ENCODE measurements at regions not wholly inside any gene's neighbourhood (a gene's known extent, or its start where the extent isn't known, plus 50 kb on each side); places are given as distances from the start of the nearest gene placed in this dataset.
"Not testable (repeated sequence)": the region's sequence is repeated elsewhere in the genome, so short reads cannot be mapped to it uniquely, and the experiment has no call there.

- TF ChIP-seq, protein P1, sequence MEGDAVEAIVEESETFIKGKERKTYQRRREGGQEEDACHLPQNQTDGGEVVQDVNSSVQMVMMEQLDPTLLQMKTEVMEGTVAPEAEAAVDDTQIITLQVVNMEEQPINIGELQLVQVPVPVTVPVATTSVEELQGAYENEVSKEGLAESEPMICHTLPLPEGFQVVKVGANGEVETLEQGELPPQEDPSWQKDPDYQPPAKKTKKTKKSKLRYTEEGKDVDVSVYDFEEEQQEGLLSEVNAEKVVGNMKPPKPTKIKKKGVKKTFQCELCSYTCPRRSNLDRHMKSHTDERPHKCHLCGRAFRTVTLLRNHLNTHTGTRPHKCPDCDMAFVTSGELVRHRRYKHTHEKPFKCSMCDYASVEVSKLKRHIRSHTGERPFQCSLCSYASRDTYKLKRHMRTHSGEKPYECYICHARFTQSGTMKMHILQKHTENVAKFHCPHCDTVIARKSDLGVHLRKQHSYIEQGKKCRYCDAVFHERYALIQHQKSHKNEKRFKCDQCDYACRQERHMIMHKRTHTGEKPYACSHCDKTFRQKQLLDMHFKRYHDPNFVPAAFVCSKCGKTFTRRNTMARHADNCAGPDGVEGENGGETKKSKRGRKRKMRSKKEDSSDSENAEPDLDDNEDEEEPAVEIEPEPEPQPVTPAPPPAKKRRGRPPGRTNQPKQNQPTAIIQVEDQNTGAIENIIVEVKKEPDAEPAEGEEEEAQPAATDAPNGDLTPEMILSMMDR (IDR thresholded peaks at IDR 0.05; ENCODE audit: low read depth, low read length), result no peak
- DNase-seq (ENCODE audit: low read depth in 2 of 2), result peak in 1 of 2 donors; percentile 37
- H3K4me3 ChIP-seq (replicated peaks in 1 of 2; ENCODE audit: low read depth in 2 of 2, low read length in 2 of 2), result no peak overlapping the region
Observed at GRCh38 chr5:40227366-40227765, 452.3 kb upstream of the PTGER4 start.

GRCh38 chr5:40226906-40227305, 452.8 kb upstream of the PTGER4 start:
- TF ChIP-seq, protein P1 (IDR thresholded peaks at IDR 0.05; ENCODE audit: low read depth, low read length), result no peak
- no peak overlapping the region for H3K4me3 ChIP-seq (replicated peaks in 1 of 2; ENCODE audit: low read depth in 2 of 2, low read length in 2 of 2)
- no peak for DNase-seq (ENCODE audit: low read depth in 2 of 2)

GRCh38 chr5:40225147-40225546, 454.6 kb upstream of the PTGER4 start:
- H3K4me3 ChIP-seq (replicated peaks in 1 of 2; ENCODE audit: low read depth in 2 of 2, low read length in 2 of 2); DNase-seq (ENCODE audit: low read depth in 2 of 2): not testable (repeated sequence)

- no peak overlapping the region for H3K4me3 ChIP-seq (replicated peaks in 1 of 2; ENCODE audit: low read depth in 2 of 2, low read length in 2 of 2)
- DNase-seq (ENCODE audit: low read depth in 2 of 2), result peak in 1 of 2 donors; percentile 78
- TF ChIP-seq, protein P1 (IDR thresholded peaks at IDR 0.05; ENCODE audit: low read depth, low read length), result no peak
Observed at GRCh38 chr5:40224421-40224820, 455.3 kb upstream of the PTGER4 start.

DNA sequence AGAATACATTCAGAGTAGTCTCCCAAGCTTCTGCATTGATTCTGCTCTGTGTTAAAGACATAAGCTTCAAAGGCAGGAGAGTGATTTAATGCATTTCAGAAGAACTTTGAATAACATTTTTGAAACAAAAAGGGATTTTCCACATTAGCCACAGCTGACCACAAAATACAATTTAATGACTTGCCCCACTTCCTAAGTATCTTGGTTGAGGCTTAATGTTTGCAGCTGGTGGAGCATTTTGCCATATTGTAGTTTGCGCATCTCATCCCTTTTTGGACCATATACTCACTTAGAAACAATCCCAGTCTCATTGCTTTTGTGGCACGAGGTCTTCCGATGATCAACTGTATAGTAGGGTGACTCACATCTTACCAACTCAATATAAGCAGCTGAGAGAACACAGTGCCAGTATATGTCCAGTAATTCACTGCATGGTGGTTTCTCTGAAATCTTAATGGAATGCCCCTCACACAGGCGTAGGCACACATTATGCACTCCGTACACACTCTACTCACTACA, 455.8 kb upstream of the PTGER4 start:
- TF ChIP-seq, protein P1 (IDR thresholded peaks at IDR 0.05; ENCODE audit: low read depth, low read length), result no peak
- peak; percentile 2 to 94 for DNase-seq (ENCODE audit: low read depth in 2 of 2)
- no peak overlapping the region for H3K4me3 ChIP-seq (replicated peaks in 1 of 2; ENCODE audit: low read depth in 2 of 2, low read length in 2 of 2)

- no peak overlapping the region for H3K4me3 ChIP-seq (replicated peaks in 1 of 2; ENCODE audit: low read depth in 2 of 2, low read length in 2 of 2)
- peak in 1 of 2 donors; percentile 96 for DNase-seq (ENCODE audit: low read depth in 2 of 2)
- TF ChIP-seq, protein P1 (IDR thresholded peaks at IDR 0.05; ENCODE audit: low read depth, low read length), result no peak
Observed at GRCh38 chr5:40221796-40222195, 457.9 kb upstream of the PTGER4 start.

DNA sequence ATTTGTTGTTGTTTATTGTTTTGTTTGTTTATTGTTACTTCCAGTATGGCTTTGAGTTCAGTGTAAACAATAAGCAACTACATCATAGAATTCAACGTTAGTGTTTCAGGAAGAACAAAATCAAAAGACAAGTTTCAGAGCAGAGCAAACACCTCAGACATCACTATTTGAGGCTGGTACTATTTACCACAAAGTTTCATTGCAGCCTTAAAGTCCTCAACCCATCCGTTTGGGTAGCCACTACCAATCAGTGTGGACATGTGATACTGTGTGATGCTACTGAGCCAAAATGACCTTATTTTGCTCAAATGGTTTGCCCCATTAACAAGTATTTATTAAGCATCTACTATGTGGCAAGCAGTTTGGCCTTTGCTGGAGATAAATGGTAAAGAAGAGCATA, 458.5 kb upstream of the PTGER4 start:
- DNase-seq (ENCODE audit: low read depth in 2 of 2), result no peak
- H3K4me3 ChIP-seq (replicated peaks in 1 of 2; ENCODE audit: low read depth in 2 of 2, low read length in 2 of 2), result no peak overlapping the region
- TF ChIP-seq, protein P1 (IDR thresholded peaks at IDR 0.05; ENCODE audit: low read depth, low read length), result no peak
